HCT116 (cell line): ENCODE measurements at regions not wholly inside any gene's neighbourhood (a gene's known extent, or its start where the extent isn't known, plus 50 kb on each side); places are given as distances from the start of the nearest gene placed in this dataset.

Experiments
- ATAC-seq: fragments of 200-7000 bp; cut with Tn5 transposase; 2 replicates; pipeline ENCODE4 v1.9.1; 2020; ENCODE audit warnings: mild to moderate bottlenecking, moderate library complexity
- BruUV-seq: library from RNA; stranded (reverse); fragments of 400-500 nt; replicated peaks from 2 replicates; lab custom pipeline; 2021; lab: Mats Ljungman, UMichigan
- CTCF ChIA-PET: fragments of 300-600 bp; sonication (Branson Sonifier 250); formaldehyde crosslinking; loops from one replicate; lab custom pipeline; 2021; ENCODE audit warnings: antibody characterized with exemption; lab: Charles Lee
- POLR2A ChIA-PET: fragments of 300-600, 350-600 bp; sonication (Branson Sonifier 250); formaldehyde crosslinking; loops from one replicate; lab custom pipeline; 2021; ENCODE audit warnings: antibody characterized with exemption; lab: Charles Lee
- RAD21 ChIA-PET, 2 experiments: fragments of 300-600 bp; sonication (Branson Sonifier 250); formaldehyde crosslinking; loops; one replicate each; lab custom pipeline; 2023; ENCODE audit warnings: low total read pairs in 2 of 2; ENCODE audit not compliant: uncharacterized antibody in 2 of 2, unreplicated experiment in 2 of 2, low non-redundant PET in 1 of 2; lab: Charles Lee
- DNase-seq: peaks from one replicate; pipeline ENCODE4 v3.0.0-alpha.2; 2010; ENCODE audit warnings: low read depth, low spot score
- H2AFZ ChIP-seq: fragments of 200-600 bp; shearing (Covaris generic), sonication (generic); 2 replicates; pipeline ENCODE4 v1.6.1; 2017; ENCODE audit warnings: low read depth, mixed run types, mixed read lengths, antibody characterized with exemption, low read length; ENCODE audit not compliant: poor library complexity, severe bottlenecking
- H3K27ac ChIP-seq: 2 replicates; pipeline ENCODE4 v1.5.1; 2012; ENCODE audit warnings: low read depth, low read length
- H3K27me3 ChIP-seq: fragments of 200-600 bp; sonication (generic); 2 replicates; pipeline ENCODE4 v1.6.1; 2016; ENCODE audit warnings: mixed run types, low read length, mixed read lengths; ENCODE audit not compliant: insufficient read depth
- H3K36me3 ChIP-seq, 2 experiments: fragments of 200-500 bp in 1 of 2; fragments of 200-600 bp in 1 of 2; sonication (Bioruptor generic) in 1 of 2; sonication (generic) in 1 of 2; 2 replicates each; pipeline versions ENCODE4 v1.5.1 to v1.6.1; 2014 to 2016; ENCODE audit warnings: low read length in 2 of 2, inconsistent platforms in 1 of 2, mixed read lengths in 1 of 2, mixed run types in 1 of 2; ENCODE audit not compliant: insufficient read depth in 2 of 2, control insufficient read depth in 1 of 2
- H3K4me1 ChIP-seq, 2 experiments: fragments of 200-600 bp in 1 of 2; sonication (generic) in 1 of 2; 2 replicates each; pipeline versions ENCODE4 v1.5.1 to v1.6.1; 2012 to 2017; ENCODE audit warnings: low read length in 2 of 2, inconsistent platforms in 1 of 2, mild to moderate bottlenecking in 1 of 2, mixed read lengths in 1 of 2, mixed run types in 1 of 2, moderate library complexity in 1 of 2; ENCODE audit not compliant: insufficient read depth in 2 of 2, control insufficient read depth in 1 of 2
- H3K4me2 ChIP-seq: fragments of 200-600 bp; sonication (generic); 2 replicates; pipeline ENCODE4 v1.6.1; 2017; ENCODE audit warnings: mixed run types, low read length, mixed read lengths
- H3K4me3 ChIP-seq, 2 experiments: fragments of 200-600 bp in 1 of 2; sonication (generic) in 1 of 2; replicated peaks in 1 of 2; 2 replicates each; pipeline ENCODE4 v1.5.1; 2011 to 2016; ENCODE audit warnings: low read length in 2 of 2, control low read depth in 1 of 2, low read depth in 1 of 2, mild to moderate bottlenecking in 1 of 2, mixed read lengths in 1 of 2, mixed run types in 1 of 2
- H3K79me2 ChIP-seq: fragments of 200-600 bp; sonication (generic); 2 replicates; pipeline ENCODE4 v1.6.1; 2017; ENCODE audit warnings: mild to moderate bottlenecking, mixed run types, low read length, moderate library complexity, mixed read lengths; ENCODE audit not compliant: insufficient read depth
- H3K9ac ChIP-seq: fragments of 200-600 bp; sonication (generic); 2 replicates; pipeline ENCODE4 v1.6.1; 2016; ENCODE audit warnings: low read length, mixed read lengths
- H3K9me2 ChIP-seq: fragments of 200-600 bp; sonication (generic), shearing (Covaris generic); 2 replicates; pipeline ENCODE4 v1.6.1; 2017; ENCODE audit warnings: mixed run types, mild to moderate bottlenecking, moderate library complexity; ENCODE audit not compliant: insufficient read depth
- H3K9me3 ChIP-seq, 2 experiments: fragments of 200-500 bp in 1 of 2; fragments of 200-600 bp in 1 of 2; sonication (Bioruptor generic) in 1 of 2; sonication (generic) in 1 of 2; 2 replicates each; pipeline ENCODE4 v1.6.1; 2014 to 2017; ENCODE audit warnings: low read length in 2 of 2, mixed read lengths in 2 of 2, inconsistent platforms in 1 of 2, low read depth in 1 of 2, mild to moderate bottlenecking in 1 of 2, mixed run types in 1 of 2, moderate library complexity in 1 of 2; ENCODE audit not compliant: control insufficient read depth in 1 of 2, insufficient read depth in 1 of 2
- H4K20me1 ChIP-seq: fragments of 200-600 bp; sonication (generic), shearing (Covaris generic); 2 replicates; pipeline ENCODE4 v1.6.1; 2017; ENCODE audit warnings: mixed run types, mild to moderate bottlenecking, moderate library complexity; ENCODE audit not compliant: insufficient read depth
- ATF3 ChIP-seq: IDR thresholded peaks from 2 replicates; pipeline ENCODE4 v1.6.1; 2012
- CBX3 ChIP-seq: IDR thresholded peaks from 2 replicates; pipeline ENCODE4 v1.6.1; 2012; ENCODE audit warnings: low read depth
- EGR1 ChIP-seq: IDR thresholded peaks from 2 replicates; pipeline ENCODE4 v1.6.1; 2012; ENCODE audit warnings: low read depth
- EZH2 ChIP-seq: fragments of 200-600 bp; sonication (generic); IDR thresholded peaks from 2 replicates; pipeline ENCODE4 v1.6.1; 2017; ENCODE audit warnings: antibody characterized with exemption, mixed run types
- FOSL1 ChIP-seq: IDR thresholded peaks from 2 replicates; pipeline ENCODE4 v1.6.1; 2012; ENCODE audit warnings: low read depth
- MAX ChIP-seq: IDR thresholded peaks from 2 replicates; pipeline ENCODE4 v1.6.1; 2012
- POLR2A ChIP-seq: IDR thresholded peaks from 2 replicates; pipeline ENCODE4 v1.7.0; 2011; ENCODE audit warnings: borderline replicate concordance; ENCODE audit not compliant: insufficient read depth, insufficient read length; ENCODE audit errors: extremely low read depth
- RAD21 ChIP-seq: IDR thresholded peaks from 2 replicates; pipeline ENCODE4 v1.6.1; 2012; ENCODE audit warnings: low read depth, mild to moderate bottlenecking
- SIN3A ChIP-seq: IDR thresholded peaks from 2 replicates; pipeline ENCODE4 v1.6.1; 2012; ENCODE audit warnings: low read depth
- SRF ChIP-seq: IDR thresholded peaks from 2 replicates; pipeline ENCODE4 v1.6.1; 2012; ENCODE audit warnings: low read depth
- YY1 ChIP-seq: IDR thresholded peaks from 2 replicates; pipeline ENCODE4 v1.6.1; 2011; ENCODE audit warnings: low read length, low read depth, moderate library complexity, mild to moderate bottlenecking; ENCODE audit not compliant: insufficient replicate concordance; ENCODE audit errors: extremely low read depth
- ZBTB33 ChIP-seq: IDR thresholded peaks from 2 replicates; pipeline ENCODE4 v1.6.1; 2011; ENCODE audit warnings: mild to moderate bottlenecking, low read length, moderate library complexity; ENCODE audit not compliant: insufficient replicate concordance; ENCODE audit errors: extremely low read depth
- ZFX ChIP-seq: fragments of 450-650 bp; IDR thresholded peaks from 2 replicates; pipeline ENCODE4 v1.6.1; 2017
- ZNF274 ChIP-seq: fragments of 200-500 bp; sonication (Bioruptor generic); IDR thresholded peaks from 2 replicates; pipeline ENCODE4 v1.6.1; 2014; ENCODE audit warnings: mild to moderate bottlenecking, low read depth, low read length, inconsistent platforms
- intact Hi-C: fragments of 100-400 bp; cut with micrococcal nuclease; formaldehyde crosslinking; loops from 2 replicates; pipeline ENCODE4 v1.10.0; 2022

- TF ChIP-seq EGR1 (no peak), ZBTB33 (no peak), CBX3 (no peak), YY1 (no peak), EZH2 (no peak), ATF3 (no peak)
- Histone ChIP-seq H3K27ac (no peak overlapping the region), H3K4me2 (no peak overlapping the region), H3K9ac (no peak overlapping the region), H3K79me2 (no peaks in the 10 kb centered on the region), H4K20me1 (no peaks in the 10 kb centered on the region), H3K4me1 (no peaks in the 10 kb centered on the region), H3K9me2 (no peaks in the 10 kb centered on the region), H3K27me3 (no peaks in the 10 kb centered on the region), H2AFZ (no peak overlapping the region), H3K9me3 (no peaks in the 10 kb centered on the region), H3K36me3 (no peaks in the 10 kb centered on the region), H3K4me3 (no peak overlapping the region)
- ChIA-PET POLR2A (no interaction called here), CTCF (no interaction called here), RAD21 (no interaction called here)
- BruUV-seq = no TSS peak
- ATAC-seq = no peak
- no peak for DNase-seq
- intact Hi-C loops = no loop called here
Observed at GRCh38 chrX:134137341-134137740, 99.6 kb upstream of the CCDC160 start.

DNA sequence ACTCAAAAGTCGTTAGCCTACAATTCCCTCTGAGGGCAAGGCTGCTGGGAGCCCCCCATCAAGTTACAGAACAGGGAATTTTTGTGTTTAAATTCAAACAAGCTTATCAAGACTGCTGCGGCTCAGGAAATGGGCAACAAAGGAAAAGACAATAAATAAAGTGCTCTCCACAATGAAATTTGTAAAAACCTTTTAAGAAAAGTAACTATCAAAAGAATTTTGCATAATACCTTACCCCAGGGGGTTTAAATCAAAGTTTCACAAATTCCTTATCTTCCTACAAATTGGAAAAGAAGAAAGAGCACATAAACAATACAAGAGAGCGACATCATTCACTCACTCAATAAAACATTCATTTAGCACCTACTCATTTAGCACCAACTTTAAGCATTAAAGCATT is 97.9 kb upstream of the CCDC160 start:
- H2AFZ ChIP-seq = no peak overlapping the region
- H3K4me1 ChIP-seq = no peaks in the 10 kb centered on the region
- no peaks in the 10 kb centered on the region for H3K36me3 ChIP-seq
- intact Hi-C loops = no loop called here
- no peak overlapping the region for H3K9ac ChIP-seq
- DNase-seq (no peak), ATAC-seq (no peak)
- H3K9me2 ChIP-seq = no peaks in the 10 kb centered on the region
- TF ChIP-seq ZFX = no peak
- TF ChIP-seq POLR2A = no peak
- no peak for TF ChIP-seq CBX3
- no peak for TF ChIP-seq ATF3
- no peak for TF ChIP-seq SIN3A
- no peak for TF ChIP-seq FOSL1
- no peak for TF ChIP-seq ZNF274
- no peak for TF ChIP-seq SRF
- TF ChIP-seq MAX = no peak
- TF ChIP-seq YY1 = no peak
- TF ChIP-seq ZBTB33 = no peak
- TF ChIP-seq RAD21 = no peak
- H3K79me2 ChIP-seq = no peaks in the 10 kb centered on the region
- ChIA-PET POLR2A (no interaction called here), RAD21 (no interaction called here), CTCF (no interaction called here)
- H3K4me3 ChIP-seq = no peak overlapping the region
- no peaks in the 10 kb centered on the region for H3K9me3 ChIP-seq
- H3K27me3 ChIP-seq = no peaks in the 10 kb centered on the region
- no peak overlapping the region for H3K4me2 ChIP-seq
- no peak overlapping the region for H3K27ac ChIP-seq
- no TSS peak for BruUV-seq
- H4K20me1 ChIP-seq = no peaks in the 10 kb centered on the region
